DMS79 (cell line): ENCODE measurements at regions not wholly inside any gene's neighbourhood (a gene's known extent, or its start where the extent isn't known, plus 50 kb on each side); places are given as distances from the start of the nearest gene placed in this dataset.

Experiments used
- DNase-seq: peaks from one replicate; lab custom pipeline; 2025; lab: John Stamatoyannopoulos, UW

GRCh38 chr1:58891347-58891746 is 107.5 kb upstream of the JUN start:
- no peak for DNase-seq

- DNase-seq, result no peak
These were observed 109.5 kb upstream of the JUN start for GRCh38 chr1:58893257-58893869.

GRCh38 chr1:58895082-58895481 is 111.2 kb upstream of the JUN start:
- DNase-seq, result no peak

GRCh38 chr1:58895559-58896145 is 111.8 kb upstream of the JUN start:
- no peak for DNase-seq

GRCh38 chr1:58896246-58897183 is 112.7 kb upstream of the JUN start:
- peak; percentile 31 for DNase-seq

- no peak for DNase-seq
These were observed 115.1 kb upstream of the JUN start for GRCh38 chr1:58898739-58899586.

- no peak for DNase-seq
These were observed 115.9 kb upstream of the JUN start for GRCh38 chr1:58899587-58900271.

GRCh38 chr1:58900396-58900795 is 116.5 kb upstream of the JUN start:
- DNase-seq, result no peak

- DNase-seq, result no peak
These were observed 117.2 kb upstream of the JUN start for GRCh38 chr1:58901008-58901407.

- no peak for DNase-seq
These were observed 119.1 kb upstream of the JUN start for GRCh38 chr1:58902830-58903513.

GRCh38 chr1:58903514-58904298 is 119.9 kb upstream of the JUN start:
- peak; percentile 28 for DNase-seq

GRCh38 chr1:58904299-58905125 is 120.7 kb upstream of the JUN start:
- no peak for DNase-seq

- DNase-seq, result no peak
These were observed 121.3 kb upstream of the JUN start for GRCh38 chr1:58905126-58905490.

- DNase-seq, result no peak
These were observed 121.9 kb upstream of the JUN start for GRCh38 chr1:58905628-58906221.

- DNase-seq, result no peak
These were observed 123.6 kb upstream of the JUN start for GRCh38 chr1:58907398-58907797.

- DNase-seq, result no peak
These were observed 125.0 kb upstream of the JUN start for GRCh38 chr1:58908561-58909560.

GRCh38 chr1:58909914-58910681 is 126.3 kb upstream of the JUN start:
- no peak for DNase-seq
